RWPE2 (cell line): ENCODE measurements at regions not wholly inside any gene's neighbourhood (a gene's known extent, or its start where the extent isn't known, plus 50 kb on each side); places are given as distances from the start of the nearest gene placed in this dataset.

Experiments
- ATAC-seq: fragments of 200-7000 bp; cut with Tn5 transposase; 3 replicates; pipeline ENCODE4 v1.9.1; 2021; ENCODE audit warnings: low read depth
- DNase-seq: peaks from one replicate; pipeline ENCODE4 v3.0.0-alpha.2; 2020; ENCODE audit warnings: low spot score
- H3K27ac ChIP-seq: fragments of 450-650 bp; 2 replicates; pipeline ENCODE4 v1.5.1; 2017; ENCODE audit warnings: mild to moderate bottlenecking; ENCODE audit not compliant: poor library complexity, severe bottlenecking
- H3K27me3 ChIP-seq: fragments of 250-450 bp; sonication (Bioruptor Pico); 2 replicates; pipeline ENCODE4 v1.5.1; 2021; ENCODE audit warnings: mild to moderate bottlenecking, moderate library complexity; ENCODE audit not compliant: insufficient read depth, poor library complexity, severe bottlenecking
- H3K36me3 ChIP-seq: fragments of 250-450 bp; sonication (Bioruptor Pico); 2 replicates; pipeline ENCODE4 v1.5.1; 2020; ENCODE audit warnings: low read depth, mild to moderate bottlenecking, moderate library complexity
- H3K4me1 ChIP-seq: fragments of 250-450 bp; sonication (Bioruptor Pico); 2 replicates; pipeline ENCODE4 v1.5.1; 2021; ENCODE audit warnings: mild to moderate bottlenecking, moderate library complexity; ENCODE audit not compliant: insufficient read depth, poor library complexity, severe bottlenecking
- H3K4me3 ChIP-seq: fragments of 250-450 bp; sonication (Bioruptor Pico); 2 replicates; pipeline ENCODE4 v1.5.1; 2021; ENCODE audit warnings: mild to moderate bottlenecking, moderate library complexity; ENCODE audit not compliant: severe bottlenecking
- H3K9me3 ChIP-seq: fragments of 250-450 bp; sonication (Bioruptor Pico); 2 replicates; pipeline ENCODE4 v1.5.1; 2021; ENCODE audit warnings: mild to moderate bottlenecking, moderate library complexity; ENCODE audit not compliant: severe bottlenecking
- TF ChIP-seq, protein P1 (sequence below): fragments of 450-650 bp; IDR thresholded peaks from one replicate; pipeline ENCODE4 v1.5.1; 2017; ENCODE audit warnings: mild to moderate bottlenecking, moderate library complexity; ENCODE audit not compliant: poor library complexity, severe bottlenecking

DNA sequence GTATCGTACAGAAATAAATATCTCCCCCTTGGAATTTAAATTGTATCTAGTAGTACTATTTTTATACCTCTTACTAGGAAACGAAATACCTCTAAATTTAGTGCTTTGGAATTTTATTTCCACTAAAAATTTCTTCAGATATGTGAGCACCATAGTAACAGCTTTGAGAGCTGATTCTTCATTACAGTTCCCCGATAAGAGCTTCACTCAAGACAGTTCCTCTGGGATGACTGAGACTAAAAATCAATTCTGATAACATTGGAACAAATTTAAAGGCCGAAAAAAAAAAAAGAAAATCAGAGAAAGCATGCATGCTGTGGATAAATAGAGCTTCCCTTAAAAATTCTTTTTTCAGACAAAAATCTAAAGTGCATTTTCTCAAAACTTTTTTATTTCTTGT lies 68.5 kb upstream of the MEF2C start:
- H3K4me1 ChIP-seq = no peaks in the 10 kb centered on the region
- peaks cover 9% of the 10 kb centered on the region for H3K27me3 ChIP-seq
- DNase-seq (no peak), ATAC-seq (no peak)
- H3K36me3 ChIP-seq = no peaks in the 10 kb centered on the region
- no peak overlapping the region for H3K27ac ChIP-seq
- TF ChIP-seq, protein P1, sequence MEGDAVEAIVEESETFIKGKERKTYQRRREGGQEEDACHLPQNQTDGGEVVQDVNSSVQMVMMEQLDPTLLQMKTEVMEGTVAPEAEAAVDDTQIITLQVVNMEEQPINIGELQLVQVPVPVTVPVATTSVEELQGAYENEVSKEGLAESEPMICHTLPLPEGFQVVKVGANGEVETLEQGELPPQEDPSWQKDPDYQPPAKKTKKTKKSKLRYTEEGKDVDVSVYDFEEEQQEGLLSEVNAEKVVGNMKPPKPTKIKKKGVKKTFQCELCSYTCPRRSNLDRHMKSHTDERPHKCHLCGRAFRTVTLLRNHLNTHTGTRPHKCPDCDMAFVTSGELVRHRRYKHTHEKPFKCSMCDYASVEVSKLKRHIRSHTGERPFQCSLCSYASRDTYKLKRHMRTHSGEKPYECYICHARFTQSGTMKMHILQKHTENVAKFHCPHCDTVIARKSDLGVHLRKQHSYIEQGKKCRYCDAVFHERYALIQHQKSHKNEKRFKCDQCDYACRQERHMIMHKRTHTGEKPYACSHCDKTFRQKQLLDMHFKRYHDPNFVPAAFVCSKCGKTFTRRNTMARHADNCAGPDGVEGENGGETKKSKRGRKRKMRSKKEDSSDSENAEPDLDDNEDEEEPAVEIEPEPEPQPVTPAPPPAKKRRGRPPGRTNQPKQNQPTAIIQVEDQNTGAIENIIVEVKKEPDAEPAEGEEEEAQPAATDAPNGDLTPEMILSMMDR = no peak
- no peak overlapping the region for H3K4me3 ChIP-seq
- no peaks in the 10 kb centered on the region for H3K9me3 ChIP-seq

DNA sequence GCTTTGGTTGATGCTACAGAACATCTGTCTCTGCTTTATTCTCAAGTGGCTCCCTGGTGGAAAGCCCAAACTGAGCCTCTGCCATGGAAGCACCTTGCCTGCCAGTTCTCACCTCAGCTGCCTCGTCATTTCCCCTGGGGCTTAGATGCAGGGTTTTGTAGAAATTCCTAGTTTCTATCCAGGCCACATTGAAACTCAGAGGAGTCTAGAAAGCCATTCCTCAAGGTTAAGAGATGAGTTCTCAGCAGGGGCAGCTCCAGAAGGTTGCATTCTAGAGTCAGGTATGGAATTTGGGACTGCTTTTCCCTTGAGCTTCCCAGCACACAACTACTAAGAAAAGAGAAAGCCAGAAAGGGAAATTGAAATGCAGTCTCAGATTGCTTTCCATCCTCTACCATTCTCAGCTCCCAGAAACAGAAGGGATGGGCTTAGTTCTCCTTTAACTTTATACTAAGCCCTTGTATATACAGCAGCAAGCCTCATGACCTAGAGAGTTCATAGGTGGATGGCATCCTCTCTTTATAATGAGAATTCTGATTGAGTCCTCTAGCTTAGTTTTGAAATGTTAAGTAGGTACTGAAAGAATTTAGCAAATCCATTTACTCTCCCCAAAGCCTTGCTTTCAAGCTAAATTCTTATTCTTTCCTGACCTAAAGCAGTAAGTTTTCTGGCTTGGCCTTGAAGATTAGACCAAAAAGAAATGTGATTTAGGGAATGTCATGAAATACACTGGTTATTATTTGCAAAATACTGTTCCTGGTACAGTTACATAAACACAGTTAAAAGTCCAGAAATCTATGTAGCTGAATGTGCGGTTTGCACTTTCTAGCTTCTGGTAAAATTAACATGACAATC lies 66.0 kb upstream of the MEF2C start:
- Histone ChIP-seq H3K4me3 (no peak overlapping the region), H3K27me3 (peaks cover 7% of the 10 kb centered on the region), H3K4me1 (no peaks in the 10 kb centered on the region), H3K27ac (no peak overlapping the region), H3K36me3 (no peaks in the 10 kb centered on the region), H3K9me3 (no peaks in the 10 kb centered on the region)
- ATAC-seq (no peak), DNase-seq (no peak)
- TF ChIP-seq, protein P1 = no peak

DNA sequence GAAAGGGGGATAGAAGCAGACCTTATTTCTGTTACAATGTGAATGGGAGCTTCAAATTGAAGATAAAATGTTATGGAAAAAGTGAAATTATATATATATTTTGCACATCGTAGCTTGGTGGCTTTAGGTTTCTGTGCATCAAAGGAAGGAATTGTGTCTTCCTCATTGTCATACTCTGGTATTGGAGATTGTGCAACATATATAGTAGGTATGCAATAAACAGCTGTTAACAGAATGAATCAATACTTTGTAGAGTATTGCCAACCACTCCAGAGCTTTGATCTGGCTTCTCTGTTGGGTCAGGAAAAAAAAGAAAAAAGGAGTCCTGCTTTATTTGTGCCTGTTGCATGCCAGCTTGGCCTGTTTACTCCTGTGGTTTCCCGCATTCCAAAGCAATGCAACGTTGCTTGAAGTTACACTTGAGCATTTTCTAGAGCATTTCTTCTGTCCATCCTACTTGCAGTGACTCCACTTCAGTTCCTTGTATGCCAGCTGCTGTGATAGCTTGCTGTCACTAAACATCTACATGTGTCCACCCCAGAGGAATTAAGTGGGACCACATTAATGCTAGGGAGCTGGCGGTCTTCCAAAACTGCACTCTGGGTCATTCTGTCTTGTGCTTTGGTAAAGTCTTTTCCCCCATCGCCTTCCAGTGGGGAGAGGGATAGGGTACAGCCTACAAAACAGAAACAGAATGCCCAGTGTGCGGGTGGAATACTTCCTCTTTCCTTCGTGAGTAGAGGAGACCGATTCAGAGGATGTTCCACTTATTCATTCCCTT lies 62.0 kb upstream of the MEF2C start:
- no peak overlapping the region for H3K27ac ChIP-seq
- H3K4me1 ChIP-seq = no peaks in the 10 kb centered on the region
- no peak overlapping the region for H3K4me3 ChIP-seq
- TF ChIP-seq, protein P1 = no peak
- peaks cover 8% of the 10 kb centered on the region for H3K27me3 ChIP-seq
- DNase-seq = no peak
- no peaks in the 10 kb centered on the region for H3K36me3 ChIP-seq
- ATAC-seq = no peak
- H3K9me3 ChIP-seq = no peaks in the 10 kb centered on the region

DNA sequence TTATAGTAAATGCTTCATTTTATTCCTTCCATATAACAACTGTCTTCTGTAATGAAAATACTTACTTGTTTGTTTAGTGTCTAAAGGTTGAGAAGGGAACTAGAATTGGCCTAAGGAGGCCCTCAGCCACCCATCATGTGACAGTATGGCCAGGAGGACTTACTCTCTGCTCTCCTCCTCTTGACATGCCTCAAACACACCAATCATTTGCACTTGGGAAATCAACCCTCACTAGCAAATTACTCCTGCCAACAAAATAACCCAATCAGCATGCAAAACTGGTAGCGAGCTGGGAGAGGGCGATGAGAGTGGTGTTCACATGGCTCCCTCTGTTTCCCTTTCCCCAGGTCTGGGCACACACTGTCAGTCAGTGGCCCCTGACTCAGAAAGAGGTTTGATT lies 58.6 kb upstream of the MEF2C start:
- Histone ChIP-seq H3K27ac (no peak overlapping the region), H3K27me3 (peaks cover 8% of the 10 kb centered on the region), H3K4me3 (no peak overlapping the region), H3K4me1 (no peaks in the 10 kb centered on the region), H3K36me3 (no peaks in the 10 kb centered on the region), H3K9me3 (no peaks in the 10 kb centered on the region)
- TF ChIP-seq, protein P1 = no peak
- ATAC-seq (no peak), DNase-seq (no peak)

DNA sequence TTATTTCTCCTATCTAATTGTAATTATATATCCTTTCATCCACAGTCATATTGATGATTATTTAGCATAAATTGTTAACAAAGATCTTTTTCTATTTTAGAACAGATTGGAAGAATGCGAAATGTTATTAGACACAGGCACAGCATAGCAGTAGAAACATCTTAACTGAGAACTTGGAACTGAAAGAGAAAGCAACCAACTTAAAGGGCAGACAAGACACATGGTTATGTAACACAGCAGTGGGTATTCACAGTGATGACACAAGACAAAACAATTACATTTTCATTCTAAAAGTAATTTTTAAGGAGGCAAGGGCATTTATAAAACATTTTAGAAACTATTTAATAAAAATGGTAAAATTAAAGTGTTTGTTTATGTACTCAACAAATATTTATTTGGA lies 57.7 kb upstream of the MEF2C start:
- TF ChIP-seq, protein P1 = no peak
- no peak for DNase-seq
- Histone ChIP-seq H3K4me1 (no peaks in the 10 kb centered on the region), H3K27ac (no peak overlapping the region), H3K4me3 (no peak overlapping the region), H3K9me3 (no peaks in the 10 kb centered on the region), H3K36me3 (no peaks in the 10 kb centered on the region), H3K27me3 (peaks cover 8% of the 10 kb centered on the region)
- no peak for ATAC-seq
